Astrocyte of the spinal cord (primary cell): ENCODE measurements at regions not wholly inside any gene's neighbourhood (a gene's known extent, or its start where the extent isn't known, plus 50 kb on each side); places are given as distances from the start of the nearest gene placed in this dataset.

Experiments used
- DNase-seq: peaks from one replicate; pipeline ENCODE4 v3.0.0; 2011; ENCODE audit warnings: low read depth, low spot score
- H3K4me3 ChIP-seq: 2 replicates; pipeline ENCODE4 v1.5.1; 2011; ENCODE audit warnings: low read depth, mild to moderate bottlenecking, low read length, moderate library complexity
- CTCF ChIP-seq: IDR thresholded peaks from 2 replicates; pipeline ENCODE4 v1.5.1; 2012; ENCODE audit warnings: low read depth, mild to moderate bottlenecking, low read length, inconsistent platforms
- in situ Hi-C: cut with HindIII; loops from 2 replicates; pipeline ENCODE4 v1.10.0; 2017; ENCODE audit warnings: low sequenced_read_pairs

- H3K4me3 ChIP-seq, result no peak overlapping the region
- TF ChIP-seq CTCF, result no peak
- in situ Hi-C loops, result no loop called here
- DNase-seq, result no peak
Observed at GRCh38 chr13:34249546-34250039, 431.6 kb downstream of the RFC3 start.

DNA sequence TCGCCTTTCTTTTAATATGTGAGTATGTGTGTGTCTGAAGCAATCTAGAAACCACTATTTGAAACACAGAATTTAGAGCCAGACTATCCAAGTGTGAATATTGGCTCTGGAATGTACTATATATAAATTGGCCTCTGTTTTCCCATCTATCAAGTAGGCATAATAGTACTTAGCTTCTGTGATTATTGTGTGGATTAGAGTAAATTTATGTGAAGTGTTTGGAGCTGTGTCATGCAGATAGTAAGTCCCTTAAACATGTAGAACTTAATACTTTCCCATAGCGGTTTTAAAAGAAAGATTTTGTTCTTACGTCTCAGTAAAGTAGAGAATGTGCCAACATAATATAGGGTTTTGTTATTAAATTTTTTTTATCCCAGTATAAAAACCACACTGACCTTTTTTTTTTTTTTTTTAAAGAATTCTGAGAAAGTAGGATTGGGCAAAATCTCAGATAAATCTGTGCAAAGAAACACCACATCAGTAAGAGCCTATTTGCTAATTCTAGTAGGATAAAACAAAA lies 432.3 kb downstream of the RFC3 start:
- peak; percentile 46 for DNase-seq
- in situ Hi-C loops, result no loop called here
- H3K4me3 ChIP-seq, result no peak overlapping the region
- TF ChIP-seq CTCF, result no peak

- no peak for DNase-seq
- no peak for TF ChIP-seq CTCF
- no peak overlapping the region for H3K4me3 ChIP-seq
- in situ Hi-C loops, result no loop called here
Observed at GRCh38 chr13:34254366-34254765, 436.4 kb downstream of the RFC3 start.

GRCh38 chr13:34255711-34256110 lies 437.8 kb downstream of the RFC3 start:
- in situ Hi-C loops, result no loop called here
- TF ChIP-seq CTCF, result no peak
- no peak overlapping the region for H3K4me3 ChIP-seq
- DNase-seq, result no peak

DNA sequence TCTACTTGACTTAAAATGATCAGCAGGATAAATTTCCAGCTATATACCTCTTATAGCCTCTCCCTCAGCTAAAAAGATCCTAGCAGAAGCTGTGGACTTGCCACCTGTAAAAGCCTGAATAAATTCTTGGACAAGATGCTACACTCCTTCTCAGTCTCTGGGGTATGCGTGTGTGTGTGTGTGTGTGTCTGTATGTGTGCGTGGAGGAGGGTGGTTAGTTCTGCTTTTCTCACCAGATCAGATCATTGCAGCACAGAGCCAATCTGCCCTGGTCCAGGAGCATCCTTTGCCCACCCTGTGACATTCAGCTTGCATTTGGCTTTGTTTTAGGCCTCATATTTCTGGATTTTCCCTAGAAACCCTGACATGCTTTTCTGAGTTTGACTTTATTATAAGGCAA lies 438.3 kb downstream of the RFC3 start:
- in situ Hi-C loops, result no loop called here
- no peak for TF ChIP-seq CTCF
- DNase-seq, result no peak
- no peak overlapping the region for H3K4me3 ChIP-seq

- no peak for TF ChIP-seq CTCF
- in situ Hi-C loops, result no loop called here
- no peak for DNase-seq
Observed at GRCh38 chr13:34257966-34258365, 440.0 kb downstream of the RFC3 start.

More at GRCh38 chr13:34257966-34258365, 440.0 kb downstream of the RFC3 start:
- no peak overlapping the region for H3K4me3 ChIP-seq
